Activated CD8-positive, alpha-beta memory T cell treated with anti-CD3 and anti-CD28 coated beads for 36 hours (primary cell): ENCODE measurements at regions not wholly inside any gene's neighbourhood (a gene's known extent, or its start where the extent isn't known, plus 50 kb on each side); places are given as distances from the start of the nearest gene placed in this dataset.
"Not testable (repeated sequence)": the region's sequence is repeated elsewhere in the genome, so short reads cannot be mapped to it uniquely, and the experiment has no call there.

Experiments
- CTCF ChIA-PET: fragments of 350-600 bp; sonication (Branson Sonifier 250); formaldehyde crosslinking; loops from one replicate; lab custom pipeline; 2021; ENCODE audit warnings: antibody characterized with exemption; lab: Charles Lee
- POLR2A ChIA-PET: fragments of 350-600 bp; sonication (Branson Sonifier 250); formaldehyde crosslinking; loops from one replicate; lab custom pipeline; 2021; ENCODE audit warnings: antibody characterized with exemption; lab: Charles Lee

GRCh38 chrX:130549382-130549781 lies 147.6 kb downstream of the RBMX2 start:
- CTCF ChIA-PET, result interaction anchor here (0.9 kb wide), 1 partner anchor 123 kb away, joined by 3 read pairs; no protein-coding TSS in a partner anchor
- POLR2A ChIA-PET, result not testable (repeated sequence)

GRCh38 chrX:130550351-130550750 lies 148.6 kb downstream of the RBMX2 start:
- POLR2A ChIA-PET, result no interaction called here
- CTCF ChIA-PET, result no interaction called here

- POLR2A ChIA-PET, result no interaction called here
- CTCF ChIA-PET, result no interaction called here
Observed at GRCh38 chrX:130552444-130553073, 150.8 kb downstream of the RBMX2 start.

- POLR2A ChIA-PET, result no interaction called here
- CTCF ChIA-PET, result no interaction called here
Observed at GRCh38 chrX:130555341-130555740, 153.6 kb downstream of the RBMX2 start.

- POLR2A ChIA-PET, result no interaction called here
Observed at GRCh38 chrX:130555757-130556156, 154.0 kb downstream of the RBMX2 start.

GRCh38 chrX:130556951-130557350 lies 155.2 kb downstream of the RBMX2 start:
- ChIA-PET CTCF (no interaction called here), POLR2A (no interaction called here)

More at GRCh38 chrX:130555757-130556156, 154.0 kb downstream of the RBMX2 start:
- CTCF ChIA-PET, result no interaction called here

- ChIA-PET POLR2A (no interaction called here), CTCF (no interaction called here)
Observed at GRCh38 chrX:130560544-130560943, 158.8 kb downstream of the RBMX2 start.

- ChIA-PET POLR2A (no interaction called here), CTCF (no interaction called here)
Observed at GRCh38 chrX:130561930-130562329, 160.1 kb downstream of the RBMX2 start.

GRCh38 chrX:130563476-130563875 lies 161.7 kb downstream of the RBMX2 start:
- CTCF ChIA-PET, result no interaction called here

GRCh38 chrX:130566028-130566683 lies 164.4 kb downstream of the RBMX2 start:
- POLR2A ChIA-PET, result no interaction called here
- CTCF ChIA-PET, result no interaction called here

More at GRCh38 chrX:130563476-130563875, 161.7 kb downstream of the RBMX2 start:
- POLR2A ChIA-PET, result no interaction called here

GRCh38 chrX:130573030-130573429 lies 171.2 kb downstream of the RBMX2 start:
- CTCF ChIA-PET, POLR2A ChIA-PET: not testable (repeated sequence)
